ENCODE measurements at regions not wholly inside any gene's neighbourhood (a gene's known extent, or its start where the extent isn't known, plus 50 kb on each side); places are given as distances from the start of the nearest gene placed in this dataset.

DNA sequence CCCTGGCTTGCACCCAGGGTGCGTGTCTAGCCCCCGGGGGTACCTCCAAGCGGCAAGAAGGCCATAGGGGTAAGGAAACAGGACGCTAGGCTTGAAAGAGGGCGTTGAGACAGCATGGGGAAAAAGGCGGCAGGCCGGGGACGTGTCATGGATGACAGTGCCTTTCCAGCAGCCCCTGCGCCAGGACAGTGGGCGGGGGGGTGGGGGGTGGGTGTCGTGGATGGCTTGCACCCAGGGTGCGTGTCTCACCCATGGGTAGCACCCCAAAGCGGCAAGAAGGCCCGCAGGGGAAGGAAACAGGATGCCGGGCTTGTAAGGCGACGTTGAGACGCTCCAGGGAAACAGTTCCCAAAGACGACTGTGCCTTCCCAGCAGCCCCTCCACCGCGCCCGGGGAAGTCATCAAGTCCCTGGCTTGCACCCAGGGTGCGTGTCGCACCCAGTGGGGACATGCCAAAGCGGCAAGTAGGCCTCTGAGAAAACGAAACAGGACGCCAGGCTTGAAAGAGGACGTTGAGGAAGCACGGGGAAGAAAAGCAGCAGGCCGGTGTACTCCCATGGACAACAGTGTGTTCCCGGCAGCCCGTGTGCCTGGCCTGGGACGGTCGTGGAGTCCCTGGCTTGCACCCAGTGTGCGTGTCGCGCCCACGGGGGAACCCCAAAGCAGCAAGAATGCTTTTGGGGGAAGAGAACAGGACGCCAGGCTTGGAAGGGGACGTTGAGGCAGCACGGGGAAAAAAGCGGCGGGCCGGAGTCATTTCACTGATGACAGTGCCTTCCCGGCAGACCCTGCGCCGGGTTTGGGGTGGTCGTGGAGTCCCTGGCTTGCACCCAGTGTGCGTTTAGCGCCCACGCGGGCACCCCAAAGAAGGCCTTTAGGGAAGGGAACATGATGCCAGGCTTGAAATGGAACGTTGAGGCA, 163.5 kb upstream of the ALG10B start (continued):
- TF ChIP-seq CHD7 (IDR thresholded peaks at IDR 0.05; ENCODE audit: insufficient replicate concordance, low read length) (no peak), TEAD4 (IDR thresholded peaks at IDR 0.05; ENCODE audit: low read depth, low read length) (no peak), BACH1 (IDR thresholded peaks at IDR 0.05; ENCODE audit: low read length) (no peak), KDM5A (IDR thresholded peaks at IDR 0.05; ENCODE audit: low read length) (no peak), HDAC6 (IDR thresholded peaks at IDR 0.05; ENCODE audit: low read depth, low read length) (no peak), ATF3 (IDR thresholded peaks at IDR 0.05; ENCODE audit: insufficient read depth, low read depth, low read length) (no peak), FOSL1 (IDR thresholded peaks at IDR 0.05; ENCODE audit: insufficient read depth, low read depth, low read length) (no peak), TAF7 (optimal IDR thresholded peaks at IDR 0.05; ENCODE audit: borderline replicate concordance, low read depth, low read length) (no peak), PHF8 (conservative IDR thresholded peaks at IDR 0.05; ENCODE audit: low read depth, low read length) (no peak), CEBPB (IDR thresholded peaks at IDR 0.05; ENCODE audit: low read depth, low read length) (no peak)
